Stimulated activated CD4-positive, alpha-beta T cell treated with anti-CD3 and anti-CD28 coated beads, Interleukin-4, amount 100 ng/mL, for 24 hours (primary cell): ENCODE measurements at regions not wholly inside any gene's neighbourhood (a gene's known extent, or its start where the extent isn't known, plus 50 kb on each side); places are given as distances from the start of the nearest gene placed in this dataset.
"Not testable (repeated sequence)": the region's sequence is repeated elsewhere in the genome, so short reads cannot be mapped to it uniquely, and the experiment has no call there.

ENCODE experiments used
- DNase-seq: peaks from one replicate; pipeline ENCODE4 v3.0.0-alpha.2; 2020

DNA sequence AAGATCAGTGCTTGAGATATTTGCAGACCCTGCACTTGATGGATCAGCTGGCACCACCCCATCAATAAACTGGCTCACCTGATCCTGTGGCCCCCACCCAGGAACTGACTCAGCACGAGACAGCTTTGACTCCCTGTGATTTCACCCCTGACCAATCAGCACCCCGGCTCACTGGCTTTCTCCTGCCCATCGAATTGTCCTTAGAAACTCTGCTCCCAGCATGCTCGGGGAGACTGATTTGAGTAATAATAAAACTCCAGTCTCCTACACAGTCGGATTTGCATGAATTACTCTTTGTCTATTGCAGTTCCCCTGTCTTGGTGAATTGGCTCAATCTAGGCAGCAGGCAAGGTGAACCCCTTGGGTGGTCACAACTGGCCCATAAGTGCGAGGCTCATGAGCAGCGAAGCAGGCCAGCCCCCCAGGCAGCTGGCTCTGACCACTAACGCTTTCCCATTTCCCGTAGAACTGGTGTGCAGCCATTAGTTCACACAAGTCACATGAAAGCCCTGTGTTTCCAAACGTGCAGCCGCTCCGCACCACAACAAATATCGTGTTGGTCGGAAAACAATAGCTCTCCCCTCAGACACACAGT, 79.6 kb downstream of the RSPH3 start:
- DNase-seq, result no peak

DNA sequence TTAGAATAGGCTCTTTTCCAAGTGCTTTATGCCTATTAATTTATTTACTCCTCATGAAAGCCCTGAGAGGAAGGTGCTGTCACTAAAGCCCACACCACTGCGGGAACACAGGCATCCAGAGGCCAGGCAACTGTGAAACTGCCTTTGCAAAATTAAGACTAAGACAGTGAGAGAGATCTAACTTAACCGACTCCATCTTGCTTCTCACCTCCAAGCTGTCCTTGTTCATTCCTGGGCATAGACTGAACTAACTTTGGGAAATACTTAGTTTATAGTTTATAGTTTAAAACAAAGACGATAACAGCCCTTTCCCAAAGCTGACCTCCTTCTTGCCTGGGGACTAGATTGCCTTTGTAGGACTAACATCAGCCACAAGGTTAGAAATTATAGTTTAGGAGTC, 80.1 kb downstream of the RSPH3 start:
- DNase-seq, result no peak

- no peak for DNase-seq
Measured at GRCh38 chr6:158916617-158917016, 83.4 kb downstream of the RSPH3 start.

GRCh38 chr6:158914923-158915322, 85.1 kb downstream of the RSPH3 start:
- no peak for DNase-seq

GRCh38 chr6:158913580-158913979, 86.4 kb downstream of the RSPH3 start:
- DNase-seq, result no peak

DNA sequence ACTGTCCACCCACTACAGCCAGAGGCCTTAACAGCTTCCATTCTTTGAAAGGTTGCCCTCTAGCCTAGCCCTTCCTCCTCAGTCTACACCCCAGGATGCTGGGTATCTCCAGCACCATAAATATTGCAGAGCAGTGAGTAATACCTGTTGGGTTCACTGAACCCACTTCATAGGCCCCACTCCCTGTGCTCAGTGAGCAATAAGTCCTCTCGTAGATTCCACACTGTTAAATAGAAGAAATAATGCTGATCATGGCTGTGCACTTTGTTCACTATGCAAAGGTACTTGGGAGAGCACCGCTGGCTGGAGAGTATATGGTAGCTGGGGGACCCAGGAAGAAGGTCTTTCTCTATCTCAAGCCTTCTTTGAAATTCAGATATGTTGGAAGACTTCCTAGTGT, 87.3 kb downstream of the RSPH3 start:
- no peak for DNase-seq

GRCh38 chr6:158911746-158912480, 88.1 kb downstream of the RSPH3 start:
- no peak for DNase-seq

DNA sequence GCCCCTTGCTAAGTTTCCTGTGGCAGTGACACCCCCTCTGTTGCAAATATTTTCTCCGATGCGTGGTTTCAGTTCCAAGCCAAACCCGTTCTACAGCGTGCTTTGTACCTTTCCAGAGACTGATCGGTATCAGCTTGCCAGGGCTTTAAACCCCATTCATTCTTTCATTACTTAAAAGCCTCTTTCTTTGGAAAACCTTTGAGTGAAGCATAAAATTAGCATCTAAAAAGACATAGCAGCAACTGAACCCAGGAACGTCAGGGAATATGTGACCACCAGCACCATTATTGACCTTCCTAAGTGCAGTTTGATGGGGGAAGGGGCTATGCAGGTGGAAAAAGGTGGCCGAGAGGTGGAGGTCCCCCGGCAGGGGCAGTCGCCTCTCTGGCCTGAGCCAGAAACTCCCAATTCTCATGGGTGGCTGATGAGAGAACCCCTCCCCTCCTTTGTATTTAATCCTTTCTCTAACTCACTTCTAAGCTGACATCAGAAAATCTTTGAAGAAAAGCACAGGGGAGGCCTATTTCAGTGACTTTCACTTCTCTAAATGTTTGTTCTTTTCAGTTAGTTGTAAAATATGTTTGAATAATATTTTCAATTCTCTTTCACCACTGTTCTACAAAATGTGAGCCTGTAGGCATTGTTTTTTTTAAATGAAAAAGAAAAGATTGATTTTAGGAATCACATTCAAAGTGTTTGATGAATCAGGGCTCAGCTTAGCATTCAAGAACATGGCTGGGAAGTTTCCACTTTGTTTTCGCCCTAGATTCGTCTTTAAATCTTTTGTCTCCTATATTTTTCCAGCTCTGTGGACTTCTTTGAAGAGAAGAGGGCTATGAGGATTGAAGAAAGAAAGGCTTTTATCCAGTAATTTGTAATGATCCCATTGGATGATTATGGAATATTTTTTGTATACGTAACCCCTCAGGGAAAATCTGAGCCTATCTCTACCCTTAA, 89.2 kb downstream of the RSPH3 start:
- DNase-seq, result no peak

GRCh38 chr6:158909938-158910337, 90.1 kb downstream of the RSPH3 start:
- DNase-seq, result no peak

- DNase-seq, result no peak
Measured at GRCh38 chr6:158908606-158909005, 89.4 kb upstream of the EZR start.

DNA sequence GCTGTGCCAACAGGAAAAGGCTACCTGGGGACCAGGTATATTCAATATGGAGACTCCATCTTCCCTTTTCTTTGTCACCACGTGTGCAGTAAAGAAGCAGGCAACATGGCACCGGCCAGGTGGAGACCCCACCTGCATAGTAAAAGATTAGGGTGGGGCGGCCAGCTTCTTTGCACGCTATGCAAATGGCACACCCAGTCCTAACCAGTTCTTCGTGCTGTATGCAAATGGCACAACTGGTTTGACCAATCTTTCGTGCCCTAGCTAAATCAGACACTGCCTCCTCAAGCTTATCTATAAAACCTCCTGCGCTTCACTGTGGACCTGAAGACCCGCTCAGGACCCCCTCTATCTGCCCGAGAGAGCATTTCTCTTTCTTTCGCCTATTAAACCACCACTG, 88.8 kb upstream of the EZR start:
- DNase-seq, result no peak

GRCh38 chr6:158906926-158907325, 87.8 kb upstream of the EZR start:
- no peak for DNase-seq

DNA sequence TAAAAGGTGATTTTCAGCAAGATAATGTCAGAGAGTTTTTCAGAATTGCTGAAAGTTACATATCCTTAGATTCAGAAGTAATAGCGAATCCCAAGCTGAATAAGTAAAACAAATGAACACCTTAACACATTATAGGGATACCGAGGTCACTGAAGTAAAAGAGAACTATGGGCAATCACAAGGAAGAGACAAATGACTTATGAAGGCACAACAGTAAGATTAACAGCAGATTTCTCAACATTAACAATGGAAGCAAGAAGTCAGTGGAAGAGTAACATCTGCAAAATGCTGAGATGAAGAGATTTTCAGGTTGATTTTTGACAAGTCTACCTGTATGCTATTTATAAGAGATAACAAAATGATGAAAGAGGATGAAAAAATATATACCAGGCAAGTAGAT, 86.1 kb upstream of the EZR start:
- DNase-seq, result no peak

- DNase-seq, result no peak
Measured at GRCh38 chr6:158903801-158904200, 84.6 kb upstream of the EZR start.

- DNase-seq, result no peak
Measured at GRCh38 chr6:158900663-158901312, 81.6 kb upstream of the EZR start.

DNA sequence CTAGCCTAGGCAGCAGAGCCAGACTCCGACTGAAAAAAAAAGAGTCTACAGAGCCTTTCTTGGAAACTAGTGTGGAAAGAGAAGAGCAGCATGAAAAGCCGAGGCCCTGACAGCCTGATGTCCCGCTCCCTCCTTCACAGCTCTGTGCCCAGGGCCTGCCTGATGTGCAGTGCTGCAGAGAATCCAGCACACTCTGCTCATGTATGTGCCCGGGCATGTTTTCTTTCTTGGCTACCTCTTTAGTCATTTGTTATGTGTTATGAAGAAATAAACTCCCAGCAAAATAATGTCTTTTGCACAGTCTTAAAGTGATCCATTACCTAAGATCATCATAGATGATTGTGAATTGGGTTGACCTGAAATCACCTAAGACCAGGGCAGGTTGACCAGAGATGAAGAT, 78.1 kb upstream of the EZR start:
- no peak for DNase-seq

DNA sequence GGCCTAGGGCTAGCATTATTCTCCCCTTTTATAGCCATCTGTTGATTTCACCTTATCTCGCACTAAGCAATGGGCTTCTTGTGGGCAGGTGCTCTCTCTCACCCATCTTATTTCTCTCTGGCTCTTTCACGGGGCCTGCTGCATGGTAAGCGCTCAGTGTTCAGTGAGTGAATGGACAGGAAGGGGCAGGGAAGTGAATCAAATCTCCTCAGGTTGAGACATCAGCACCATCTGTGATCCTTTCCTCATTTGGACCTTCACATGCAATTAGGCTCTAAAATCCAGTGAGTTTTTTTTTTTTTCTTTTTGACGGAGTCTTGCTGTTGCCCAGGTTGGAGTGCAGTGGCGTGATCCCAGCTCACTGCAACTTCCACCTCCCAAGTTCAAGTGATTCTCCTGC, 76.5 kb upstream of the EZR start:
- no peak for DNase-seq

DNA sequence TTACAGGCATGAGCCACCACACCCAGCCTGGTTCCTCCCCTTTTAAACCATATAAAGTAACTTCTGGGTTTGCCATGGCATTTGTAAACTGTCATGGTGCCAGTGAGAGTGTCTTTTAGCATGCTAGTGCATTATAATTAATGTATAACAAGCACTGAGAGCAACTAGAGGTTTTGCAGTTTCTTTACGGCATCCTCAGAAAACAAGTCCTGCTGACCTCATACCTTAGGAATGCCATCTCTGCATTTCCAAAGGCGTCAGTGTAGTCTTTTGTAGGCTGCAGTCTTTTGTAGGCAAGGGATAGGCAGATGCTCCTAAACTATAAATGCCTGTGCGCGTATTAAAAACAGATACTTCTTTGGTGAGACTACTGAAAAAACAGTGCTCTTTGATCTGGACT, 75.0 kb upstream of the EZR start:
- DNase-seq, result no peak

DNA sequence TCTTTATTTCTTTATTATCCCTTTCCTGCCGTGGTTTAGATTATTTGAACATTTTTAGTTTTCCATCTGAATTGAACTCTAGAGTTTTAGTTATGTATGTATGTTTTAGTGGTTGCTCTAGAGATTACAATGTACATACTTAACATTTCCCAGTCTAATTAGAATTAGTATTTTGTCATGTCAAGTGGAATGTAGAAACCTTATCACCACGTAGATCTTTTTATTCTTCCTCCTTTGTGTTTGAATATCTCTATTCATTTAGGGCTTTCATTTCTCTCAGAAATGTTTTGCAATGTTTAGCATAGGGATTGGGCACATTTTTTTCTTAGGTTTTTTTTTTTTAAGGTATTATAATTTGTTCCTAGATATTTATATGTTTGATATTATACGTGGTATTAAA, 73.1 kb upstream of the EZR start:
- no peak for DNase-seq

DNA sequence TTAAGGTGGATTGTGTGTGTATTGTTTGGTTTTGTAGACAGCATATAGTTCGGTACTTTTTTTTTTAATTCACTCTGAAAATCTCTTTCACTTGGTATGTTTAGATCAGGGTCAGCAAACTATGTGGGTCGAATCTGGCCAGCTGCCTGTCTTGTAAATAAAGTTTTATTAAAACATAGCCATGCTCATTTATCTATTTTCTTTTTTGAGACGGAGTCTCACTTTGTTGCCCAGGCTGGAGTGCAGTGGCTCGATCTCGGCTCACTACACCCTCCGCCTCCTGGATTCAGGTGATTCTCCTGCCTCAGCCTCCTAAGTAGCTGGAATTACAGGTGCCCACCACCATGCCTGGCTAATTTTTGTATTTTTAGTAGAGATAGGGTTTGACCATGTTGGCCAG, 72.4 kb upstream of the EZR start:
- not testable (repeated sequence) for DNase-seq

DNA sequence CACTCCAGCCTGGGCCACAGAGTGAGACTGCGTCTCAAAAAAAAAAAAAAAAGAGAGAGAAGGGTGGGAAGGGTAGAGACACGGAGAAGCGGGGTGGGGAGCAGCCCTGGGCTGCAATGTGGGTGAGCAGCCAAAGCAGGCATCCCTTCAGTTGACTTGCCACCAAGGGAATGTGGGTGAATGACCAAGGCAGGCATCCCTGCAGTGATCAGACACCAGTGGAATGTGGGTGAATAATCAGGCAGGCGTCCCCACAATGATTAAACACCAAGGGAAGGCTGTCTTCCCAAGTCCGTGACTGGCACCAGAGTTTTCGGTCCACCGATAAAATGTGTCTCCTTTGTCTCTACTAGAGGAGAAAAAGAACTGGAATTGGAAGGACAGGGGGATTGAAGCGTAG, 69.0 kb upstream of the EZR start:
- DNase-seq, result not testable (repeated sequence)

DNA sequence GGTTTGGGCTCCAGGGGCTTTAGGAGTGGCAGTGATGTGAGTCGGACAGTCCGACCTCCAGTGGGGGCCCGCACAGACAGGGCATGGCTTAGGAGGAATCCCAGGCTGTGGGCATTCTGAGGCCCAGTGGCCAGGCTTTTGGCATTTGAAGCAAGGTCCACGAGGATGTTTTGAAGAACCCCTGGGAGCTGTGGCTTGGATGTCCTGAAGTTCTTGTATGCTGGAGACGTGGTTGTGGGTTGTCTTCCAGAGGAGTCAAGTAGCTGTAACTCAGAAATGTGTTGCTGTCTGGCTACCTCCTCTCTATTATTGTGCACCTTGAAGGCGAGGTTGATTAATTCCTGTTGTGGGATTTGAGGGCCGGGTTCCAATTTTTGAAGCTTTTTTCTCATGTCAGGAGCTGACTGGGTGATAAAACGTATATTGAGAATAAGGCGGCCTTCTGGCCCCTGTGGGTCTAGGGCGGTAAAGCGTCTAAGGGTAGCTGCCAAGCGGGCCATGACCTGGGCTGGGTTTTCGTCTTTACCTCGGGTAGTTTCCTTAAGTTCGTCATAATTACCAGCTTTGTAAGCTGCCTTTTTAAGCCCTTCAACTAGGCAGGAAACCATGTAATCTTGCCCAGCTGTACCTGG, 67.3 kb upstream of the EZR start:
- DNase-seq, result not testable (repeated sequence)

- not testable (repeated sequence) for DNase-seq
Measured at GRCh38 chr6:158881884-158882283, 62.7 kb upstream of the EZR start.
